22Rv1 (cell line): ENCODE measurements at regions not wholly inside any gene's neighbourhood (a gene's known extent, or its start where the extent isn't known, plus 50 kb on each side); places are given as distances from the start of the nearest gene placed in this dataset.

ENCODE experiments used
- H3K27ac ChIP-seq: fragments of 450-650 bp; 2 replicates; pipeline ENCODE4 v1.5.1; 2017
- ZFX ChIP-seq: fragments of 450-650 bp; IDR thresholded peaks from 2 replicates; pipeline ENCODE4 v1.6.1; 2017; ENCODE audit warnings: antibody characterized with exemption, borderline replicate concordance
- TF ChIP-seq, protein P1 (sequence below): fragments of 450-650 bp; IDR thresholded peaks from 2 replicates; pipeline ENCODE4 v1.5.1; 2017; ENCODE audit warnings: mild to moderate bottlenecking

GRCh38 chr5:155616779-155617392 is 603.3 kb downstream of the KIF4B start:
- no peak overlapping the region for H3K27ac ChIP-seq
- TF ChIP-seq ZFX, result no peak
- TF ChIP-seq, protein P1, sequence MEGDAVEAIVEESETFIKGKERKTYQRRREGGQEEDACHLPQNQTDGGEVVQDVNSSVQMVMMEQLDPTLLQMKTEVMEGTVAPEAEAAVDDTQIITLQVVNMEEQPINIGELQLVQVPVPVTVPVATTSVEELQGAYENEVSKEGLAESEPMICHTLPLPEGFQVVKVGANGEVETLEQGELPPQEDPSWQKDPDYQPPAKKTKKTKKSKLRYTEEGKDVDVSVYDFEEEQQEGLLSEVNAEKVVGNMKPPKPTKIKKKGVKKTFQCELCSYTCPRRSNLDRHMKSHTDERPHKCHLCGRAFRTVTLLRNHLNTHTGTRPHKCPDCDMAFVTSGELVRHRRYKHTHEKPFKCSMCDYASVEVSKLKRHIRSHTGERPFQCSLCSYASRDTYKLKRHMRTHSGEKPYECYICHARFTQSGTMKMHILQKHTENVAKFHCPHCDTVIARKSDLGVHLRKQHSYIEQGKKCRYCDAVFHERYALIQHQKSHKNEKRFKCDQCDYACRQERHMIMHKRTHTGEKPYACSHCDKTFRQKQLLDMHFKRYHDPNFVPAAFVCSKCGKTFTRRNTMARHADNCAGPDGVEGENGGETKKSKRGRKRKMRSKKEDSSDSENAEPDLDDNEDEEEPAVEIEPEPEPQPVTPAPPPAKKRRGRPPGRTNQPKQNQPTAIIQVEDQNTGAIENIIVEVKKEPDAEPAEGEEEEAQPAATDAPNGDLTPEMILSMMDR, result peak; percentile 77

GRCh38 chr5:155619688-155620087 is 606.1 kb downstream of the KIF4B start:
- TF ChIP-seq, protein P1, result no peak
- no peak for TF ChIP-seq ZFX
- no peak overlapping the region for H3K27ac ChIP-seq

- no peak overlapping the region for H3K27ac ChIP-seq
- no peak for TF ChIP-seq ZFX
- TF ChIP-seq, protein P1, result no peak
Measured at GRCh38 chr5:155620821-155621410, 607.4 kb downstream of the KIF4B start.

GRCh38 chr5:155624597-155625241 is 611.2 kb downstream of the KIF4B start:
- H3K27ac ChIP-seq, result no peak overlapping the region
- TF ChIP-seq, protein P1, result no peak
- no peak for TF ChIP-seq ZFX

GRCh38 chr5:155625315-155625714 is 611.8 kb downstream of the KIF4B start:
- H3K27ac ChIP-seq, result no peak overlapping the region
- TF ChIP-seq, protein P1, result no peak
- no peak for TF ChIP-seq ZFX

- H3K27ac ChIP-seq, result no peak overlapping the region
- TF ChIP-seq, protein P1, result no peak
- TF ChIP-seq ZFX, result no peak
Measured at GRCh38 chr5:155625897-155626543, 612.5 kb downstream of the KIF4B start.
